Medulla oblongata (tissue), 1 donor: ENCODE measurements at regions not wholly inside any gene's neighbourhood (a gene's known extent, or its start where the extent isn't known, plus 50 kb on each side); places are given as distances from the start of the nearest gene placed in this dataset.
"Not testable (repeated sequence)": the region's sequence is repeated elsewhere in the genome, so short reads cannot be mapped to it uniquely, and the experiment has no call there.

Experiments used
- DNase-seq: peaks from one replicate; pipeline ENCODE4 v3.0.0-alpha.2; 2015; ENCODE audit errors: extremely low spot score

DNA sequence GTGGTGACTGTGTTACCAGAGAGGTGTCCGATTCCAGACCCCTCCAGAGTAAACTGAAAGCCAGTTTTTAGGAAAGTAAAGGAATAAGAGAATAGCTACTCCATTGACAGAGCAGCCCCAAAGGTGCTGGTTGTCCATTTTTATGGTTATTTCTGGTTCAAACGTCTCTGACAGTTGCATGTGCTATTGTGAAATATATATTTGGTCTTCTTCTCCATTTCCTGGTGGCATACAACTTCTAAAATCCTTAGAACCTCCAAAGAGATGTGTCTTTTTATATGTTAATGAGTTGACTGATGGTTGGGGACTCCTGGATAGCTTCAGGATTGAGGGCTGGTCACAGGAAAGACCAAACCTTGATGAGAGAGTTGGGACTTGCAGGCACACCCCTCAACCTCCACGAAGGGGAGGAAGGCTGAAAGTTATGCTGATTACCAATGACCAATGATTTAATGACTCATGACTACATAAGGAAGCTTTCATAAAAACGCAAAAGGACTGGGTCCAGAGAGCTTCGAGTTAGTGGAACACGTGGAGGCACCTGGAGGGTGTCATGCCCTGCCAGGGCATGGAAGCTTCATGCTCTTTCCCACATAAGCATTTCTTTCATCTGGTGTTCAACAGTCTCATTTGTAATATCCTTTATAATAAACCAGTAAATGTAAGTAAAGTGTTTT is 100.7 kb downstream of the SLC16A1 start:
- DNase-seq: no peak

GRCh38 chr1:112854368-112854984 is 101.5 kb downstream of the SLC16A1 start:
- DNase-seq: not testable (repeated sequence)

DNA sequence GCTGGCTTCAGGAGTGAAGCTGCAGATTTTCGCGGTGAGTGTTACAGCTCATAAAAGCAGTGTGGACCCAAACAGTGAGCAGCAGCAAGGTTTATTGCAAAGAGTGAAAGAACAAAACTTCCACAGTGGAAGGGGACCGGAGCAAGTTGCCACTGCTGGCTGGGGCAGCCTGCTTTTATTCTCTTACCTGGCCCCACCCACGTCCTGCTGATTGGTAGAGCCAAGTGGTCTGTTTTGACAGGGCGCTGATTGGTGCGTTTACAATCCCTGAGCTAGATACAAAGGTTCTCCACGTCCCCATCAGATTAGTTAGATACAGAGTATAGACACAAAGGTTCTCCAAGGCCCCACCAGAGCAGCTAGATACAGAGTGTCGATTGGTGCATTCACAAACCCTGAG is 102.1 kb downstream of the SLC16A1 start:
- DNase-seq: not testable (repeated sequence)

GRCh38 chr1:112852934-112853333 is 103.1 kb downstream of the SLC16A1 start:
- DNase-seq: no peak

- no peak for DNase-seq
Measured at GRCh38 chr1:112852276-112852675, 103.7 kb downstream of the SLC16A1 start.

- no peak for DNase-seq
Measured at GRCh38 chr1:112850034-112850757, 105.8 kb downstream of the SLC16A1 start.

DNA sequence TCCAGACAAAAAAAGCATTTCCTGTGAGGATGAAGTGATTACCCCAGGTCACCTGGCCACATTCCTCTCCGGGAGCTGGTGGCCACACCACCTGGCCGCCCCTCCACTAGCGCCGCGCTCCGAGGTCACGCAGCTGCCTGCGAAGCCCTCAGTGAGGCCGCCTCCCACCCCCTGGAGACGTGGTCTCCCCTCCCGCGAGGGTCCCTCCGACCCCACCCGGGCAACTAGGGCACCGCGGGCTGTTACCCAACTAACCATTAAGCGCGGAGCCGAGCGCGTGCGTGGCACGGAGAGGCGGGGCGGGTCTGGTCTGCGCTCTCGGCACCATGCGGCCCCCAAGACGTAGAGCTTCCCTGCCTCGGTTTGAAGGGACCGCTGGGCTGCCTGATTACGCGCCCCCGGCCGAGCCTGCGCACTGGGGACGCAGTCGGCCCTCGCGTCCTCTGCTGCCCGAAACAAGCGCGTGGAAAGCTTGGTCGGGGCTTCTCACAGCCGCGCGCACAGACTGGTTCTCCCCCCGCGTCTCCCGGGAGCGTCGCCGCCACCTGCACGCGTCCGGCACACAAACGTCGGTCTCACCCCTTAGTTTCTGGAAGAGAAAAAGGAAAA is 106.5 kb downstream of the SLC16A1 start:
- no peak for DNase-seq

GRCh38 chr1:112841825-112842224 is 114.2 kb downstream of the SLC16A1 start:
- peak; percentile 75 for DNase-seq

- peak; percentile 80 for DNase-seq
Measured at GRCh38 chr1:112840631-112841624, 115.1 kb downstream of the SLC16A1 start.

- no peak for DNase-seq
Measured at GRCh38 chr1:112836642-112837041, 119.4 kb downstream of the SLC16A1 start.

DNA sequence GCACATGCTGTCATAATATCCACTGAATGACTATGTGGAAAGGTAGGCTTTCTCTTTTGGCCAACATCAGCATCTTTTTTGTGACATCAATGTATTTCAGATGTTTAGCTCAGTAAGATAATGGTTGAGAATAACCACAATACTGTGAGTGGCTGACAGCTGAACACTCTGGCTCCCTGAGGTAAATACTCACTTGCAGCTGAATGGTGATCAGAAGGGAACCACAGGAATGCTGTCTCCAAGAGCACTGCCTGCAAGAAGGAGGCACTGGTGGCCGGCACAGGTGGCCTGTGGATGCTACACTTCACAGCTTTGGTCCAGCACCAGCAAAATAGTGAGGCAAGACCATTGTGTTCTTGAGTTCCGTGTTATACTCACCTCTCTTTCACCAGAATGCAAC is 118.7 kb upstream of the PPM1J start:
- no peak for DNase-seq

- DNase-seq: not testable (repeated sequence)
Measured at GRCh38 chr1:112832259-112832658, 117.1 kb upstream of the PPM1J start.

GRCh38 chr1:112829691-112830090 is 114.6 kb upstream of the PPM1J start:
- not testable (repeated sequence) for DNase-seq

DNA sequence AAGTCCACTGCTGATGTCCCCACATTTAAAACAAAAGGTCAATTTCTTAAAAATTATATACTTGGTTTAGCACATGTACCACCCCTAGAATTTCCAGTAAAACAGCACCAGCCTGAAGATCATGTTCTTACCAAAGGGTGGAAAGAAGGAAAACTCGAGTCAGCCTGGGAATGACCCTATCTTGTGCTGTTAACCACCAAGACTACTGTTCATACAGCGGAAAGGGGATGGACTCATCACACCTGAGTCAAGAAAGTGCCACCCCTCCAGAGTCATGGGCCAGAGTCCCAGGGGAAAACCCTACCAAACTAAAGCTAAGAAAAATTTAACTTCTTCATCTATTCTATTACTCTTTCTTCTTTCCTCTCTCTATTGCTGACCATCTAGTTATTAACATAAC is 113.6 kb upstream of the PPM1J start:
- DNase-seq: no peak

- not testable (repeated sequence) for DNase-seq
Measured at GRCh38 chr1:112827391-112827790, 112.3 kb upstream of the PPM1J start.

- DNase-seq: no peak
Measured at GRCh38 chr1:112826217-112826944, 111.2 kb upstream of the PPM1J start.

DNA sequence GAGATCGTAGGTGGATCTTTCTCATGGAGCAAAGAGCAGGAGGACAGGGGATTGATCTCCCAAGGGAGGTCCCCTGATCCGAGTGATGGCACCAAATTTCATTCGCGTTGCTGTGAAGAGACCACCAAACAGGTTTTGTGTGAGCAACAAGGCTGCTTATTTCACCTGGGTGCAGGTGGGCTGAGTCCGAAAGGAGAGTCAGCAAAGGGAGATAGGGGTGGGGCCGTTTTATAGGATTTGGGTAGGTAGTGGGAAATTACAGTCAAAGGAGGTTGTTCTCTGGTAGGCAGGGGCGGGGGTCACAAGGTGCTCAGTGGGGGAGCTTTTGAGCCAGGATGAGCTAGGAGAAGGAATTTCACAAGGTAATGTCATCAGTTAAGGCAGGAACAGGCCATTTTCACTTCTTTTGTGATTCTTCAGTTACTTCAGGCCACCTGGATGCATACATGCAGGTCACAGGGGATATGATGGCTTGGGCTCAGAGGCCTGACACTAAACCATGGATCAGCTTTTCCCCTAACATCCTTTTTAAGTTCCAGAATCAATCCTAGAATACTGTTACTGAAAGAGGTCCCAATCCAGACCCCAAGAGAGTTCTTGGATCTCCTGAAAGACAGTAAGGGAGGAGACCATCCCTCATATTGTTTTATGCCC is 110.6 kb upstream of the PPM1J start:
- DNase-seq: not testable (repeated sequence)

DNA sequence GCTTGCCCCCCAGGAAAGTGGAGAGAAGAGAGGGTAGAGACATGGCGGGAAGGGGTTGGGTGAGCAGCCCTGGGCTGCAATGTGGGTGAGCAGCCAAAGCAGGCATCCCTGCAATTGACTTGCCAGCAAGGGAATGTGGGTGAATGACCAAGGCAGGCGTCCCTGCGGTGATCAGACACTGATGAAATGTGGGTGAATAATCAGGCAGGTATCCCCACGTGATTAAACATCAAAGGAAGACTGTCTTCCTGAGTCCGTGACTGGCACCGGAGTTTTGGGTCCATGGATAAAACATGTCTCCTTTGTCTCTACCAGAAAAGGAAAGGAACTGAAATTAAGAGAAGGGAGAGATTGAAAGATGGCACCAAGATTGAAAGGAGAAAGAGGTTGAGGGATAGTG is 109.9 kb upstream of the PPM1J start:
- not testable (repeated sequence) for DNase-seq

DNA sequence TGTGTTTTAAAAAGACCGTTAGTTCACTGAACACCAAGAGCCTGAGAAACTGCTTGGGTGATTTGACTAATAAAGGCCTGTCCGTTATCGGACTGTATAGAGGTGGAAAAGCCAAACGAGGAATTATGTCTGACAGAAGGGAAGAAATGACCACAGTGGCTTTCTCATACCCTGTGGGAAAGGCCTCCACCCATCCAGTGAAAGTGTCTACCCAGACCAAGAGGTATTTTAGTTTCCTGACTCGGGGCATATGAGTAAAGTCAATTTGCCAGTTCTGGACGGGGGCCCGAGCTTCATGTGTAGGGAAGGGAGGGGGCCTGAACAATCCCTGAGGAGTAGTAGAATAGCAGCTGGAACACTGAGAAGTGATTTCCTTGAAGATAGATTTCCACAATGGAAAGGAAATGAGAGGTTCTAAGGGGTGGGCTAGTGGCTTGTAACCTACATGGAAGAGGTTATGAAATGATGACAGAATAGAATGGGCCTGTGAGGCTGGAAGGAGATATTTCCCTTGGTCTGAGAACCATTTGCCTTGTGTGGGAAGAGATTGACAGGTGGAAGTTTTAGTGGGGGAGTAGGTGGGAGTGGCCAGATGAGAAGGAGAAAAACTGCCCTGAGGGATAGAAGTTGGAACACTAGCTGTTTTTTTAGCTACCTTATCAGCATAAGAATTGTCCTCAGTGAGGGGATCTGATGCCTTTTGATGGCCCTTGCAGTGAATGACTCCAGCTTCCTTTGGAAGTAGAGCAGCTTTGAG is 106.4 kb upstream of the PPM1J start:
- not testable (repeated sequence) for DNase-seq
